Ovary (tissue), 7 donors: ENCODE measurements at regions not wholly inside any gene's neighbourhood (a gene's known extent, or its start where the extent isn't known, plus 50 kb on each side); places are given as distances from the start of the nearest gene placed in this dataset.

Source experiments
- DNase-seq, 5 donors: peaks; one replicate each; pipeline ENCODE4 v3.0.0-alpha.2; 2019 to 2020
- H3K27ac ChIP-seq, 2 donors: fragments of 200-600 bp; one replicate each; pipeline versions ENCODE4 v1.5.1 to v1.8.0; 2019 to 2022
- H3K27me3 ChIP-seq: fragments of 200-600 bp; one replicate; pipeline ENCODE4 v1.8.0; 2022
- H3K36me3 ChIP-seq: fragments of 200-600 bp; sonication (generic); one replicate; pipeline ENCODE4 v1.5.1; 2019
- H3K4me1 ChIP-seq: one replicate; pipeline ENCODE4 v1.8.1; 2013; ENCODE audit warnings: mild to moderate bottlenecking, moderate library complexity; ENCODE audit not compliant: insufficient read depth
- H3K4me3 ChIP-seq: fragments of 200-600 bp; sonication (generic); one replicate; pipeline ENCODE4 v1.5.1; 2017
- H3K9me3 ChIP-seq, 2 donors: fragments of 200-600 bp in 1 of 2; sonication (generic) in 1 of 2; one replicate each; pipeline versions ENCODE4 v1.5.1 to v1.8.1; 2013 to 2019; ENCODE audit warnings: mild to moderate bottlenecking in 1 of 2, moderate library complexity in 1 of 2
- CTCF ChIP-seq, 3 donors: fragments of 450-650 bp in 2 of 3; fragments of 200-600 bp in 1 of 3; IDR thresholded peaks; one replicate each; pipeline versions ENCODE4 v1.5.1 to v1.8.0; 2016 to 2022; ENCODE audit warnings: antibody characterized with exemption in 3 of 3, mild to moderate bottlenecking in 1 of 3
- EP300 ChIP-seq: sonication (generic); formaldehyde crosslinking; IDR thresholded peaks from one replicate; pipeline ENCODE4 v1.6.1; 2017; ENCODE audit warnings: antibody characterized with exemption
- POLR2A ChIP-seq: fragments of 450-650 bp; IDR thresholded peaks from one replicate; pipeline ENCODE4 v1.6.1; 2017; ENCODE audit warnings: antibody characterized with exemption, mild to moderate bottlenecking, moderate library complexity
- WGBS, 3 donors: extraction: QIAGEN DNeasy Blood & Tissue Kit in 1 of 3; methylation state at CpG; one replicate each; pipeline versions ENCODE4 v1.1.5 to v1.1.7; 2013 to 2017; 5-methylcytosine and 5-hydroxymethylcytosine counted together
- intact Hi-C, 4 donors: fragments of 100-400 bp; cut with DNase I; formaldehyde crosslinking; loops; one replicate each; pipeline versions ENCODE4 v1.11.0 to v1.15.1; 2022 to 2023
- donor health status: DM: no; HTN: no; CAD: no; lungs with moderate emphysema.
- donor health status: DM: no; HTN: no; CAD: no.
- donor health status: Bipolar disorder and iron deficiency.
- donor health status: DM: no; HTN: no; CAD: no.
- donor health status: DM: yes; HTN: yes; CAD: no.

- Histone ChIP-seq H3K27ac (no peak overlapping the region), H3K27me3 (no peaks in the 10 kb centered on the region), H3K36me3 (no peaks in the 10 kb centered on the region), H3K4me1 (peaks cover 6% of the 10 kb centered on the region), H3K4me3 (no peak overlapping the region), H3K9me3 (no peaks in the 10 kb centered on the region)
- peak in 4 of 5 donors; percentile 22 to 69 (median 33) for DNase-seq
- WGBS, 3 donors, result 0 to 4% (median 0%) methylated on average over 3 of the region's 3 CpGs
- TF ChIP-seq POLR2A (no peak), CTCF (IDR thresholded peaks at IDR 0.05) (no peak), EP300 (no peak)
- intact Hi-C loops, result loop anchor here in 1 of 4 donors (10.0 kb wide), 1 partner anchor 813 kb away; no protein-coding TSS in a partner anchor
These were observed 49.8 kb upstream of the SCAF4 start for GRCh38 chr21:31781737-31782136.
